HG03045 (cell line): ENCODE measurements at regions not wholly inside any gene's neighbourhood (a gene's known extent, or its start where the extent isn't known, plus 50 kb on each side); places are given as distances from the start of the nearest gene placed in this dataset.
"Not testable (repeated sequence)": the region's sequence is repeated elsewhere in the genome, so short reads cannot be mapped to it uniquely, and the experiment has no call there.

Experiments used
- ATAC-seq: cut with Tn5 transposase; IDR thresholded peaks from one replicate; pipeline ENCODE4 v1.9.1; 2021; ENCODE audit warnings: mild to moderate bottlenecking, moderate library complexity; ENCODE audit not compliant: unreplicated experiment

GRCh38 chr12:47378222-47378582 is 298.4 kb upstream of the AMIGO2 start:
- no peak for ATAC-seq

GRCh38 chr12:47377414-47378221 is 297.9 kb upstream of the AMIGO2 start:
- ATAC-seq = no peak

- ATAC-seq = no peak
Observed at GRCh38 chr12:47376927-47377326, 297.2 kb upstream of the AMIGO2 start.

- ATAC-seq = no peak
Observed at GRCh38 chr12:47373554-47374150, 293.9 kb upstream of the AMIGO2 start.

GRCh38 chr12:47370421-47370820 is 290.7 kb upstream of the AMIGO2 start:
- ATAC-seq = no peak

GRCh38 chr12:47369085-47369484 is 289.3 kb upstream of the AMIGO2 start:
- no peak for ATAC-seq

- ATAC-seq = no peak
Observed at GRCh38 chr12:47367912-47368537, 288.3 kb upstream of the AMIGO2 start.

GRCh38 chr12:47366579-47366978 is 286.8 kb upstream of the AMIGO2 start:
- ATAC-seq = no peak

GRCh38 chr12:47366157-47366556 is 286.4 kb upstream of the AMIGO2 start:
- ATAC-seq = no peak

- not testable (repeated sequence) for ATAC-seq
Observed at GRCh38 chr12:47365443-47366076, 285.8 kb upstream of the AMIGO2 start.

GRCh38 chr12:47364261-47364660 is 284.5 kb upstream of the AMIGO2 start:
- ATAC-seq = no peak

- no peak for ATAC-seq
Observed at GRCh38 chr12:47362126-47362705, 282.5 kb upstream of the AMIGO2 start.

- ATAC-seq = peak; percentile 92
Observed at GRCh38 chr12:47361389-47362021, 281.7 kb upstream of the AMIGO2 start.

GRCh38 chr12:47360771-47361388 is 281.1 kb upstream of the AMIGO2 start:
- peak; percentile 20 for ATAC-seq

- ATAC-seq = no peak
Observed at GRCh38 chr12:47360093-47360480, 280.3 kb upstream of the AMIGO2 start.

GRCh38 chr12:47359310-47360092 is 279.7 kb upstream of the AMIGO2 start:
- no peak for ATAC-seq

GRCh38 chr12:47357006-47357405 is 277.2 kb upstream of the AMIGO2 start:
- ATAC-seq = not testable (repeated sequence)

- ATAC-seq = peak; percentile 70
Observed at GRCh38 chr12:47356129-47356700, 276.5 kb upstream of the AMIGO2 start.

- no peak for ATAC-seq
Observed at GRCh38 chr12:47353508-47353907, 273.7 kb upstream of the AMIGO2 start.
